Dendritic cell treated with granulocyte-macrophage colony-stimulating factor and Interleukin-4, amounts not matched to agents 40 ng/mL and 50 ng/mL, for 4 days (primary cell): ENCODE measurements at regions not wholly inside any gene's neighbourhood (a gene's known extent, or its start where the extent isn't known, plus 50 kb on each side); places are given as distances from the start of the nearest gene placed in this dataset.

ENCODE experiments used
- H3K27ac Mint-ChIP-seq: one replicate; pipeline ENCODE4 v1.8.0; 2022; ENCODE audit warnings: mild to moderate bottlenecking, mixed read lengths
- H3K27me3 Mint-ChIP-seq: one replicate; pipeline ENCODE4 v1.8.0; 2022; ENCODE audit warnings: mild to moderate bottlenecking, mixed read lengths
- H3K36me3 Mint-ChIP-seq: one replicate; pipeline ENCODE4 v1.8.0; 2022; ENCODE audit warnings: low read depth, mixed read lengths
- H3K4me1 Mint-ChIP-seq: one replicate; pipeline ENCODE4 v1.8.0; 2022; ENCODE audit warnings: low read depth, mixed read lengths
- H3K4me3 Mint-ChIP-seq: one replicate; pipeline ENCODE4 v1.8.0; 2022; ENCODE audit warnings: mild to moderate bottlenecking, moderate library complexity, mixed read lengths
- H3K9me3 Mint-ChIP-seq: one replicate; pipeline ENCODE4 v1.8.0; 2022; ENCODE audit warnings: mixed read lengths
- intact Hi-C: fragments of 100-400 bp; cut with micrococcal nuclease; formaldehyde crosslinking; loops from one replicate; pipeline ENCODE4 v1.15.0; 2022

GRCh38 chr14:49980027-49980426, 87.1 kb downstream of the ARF6 start:
- peaks cover 72% of the 10 kb centered on the region for H3K4me1 Mint-ChIP-seq
- H3K4me3 Mint-ChIP-seq: no peak overlapping the region
- no peaks in the 10 kb centered on the region for H3K9me3 Mint-ChIP-seq
- intact Hi-C loops: no loop called here
- H3K36me3 Mint-ChIP-seq: no peaks in the 10 kb centered on the region
- no peak overlapping the region for H3K27ac Mint-ChIP-seq
- no peaks in the 10 kb centered on the region for H3K27me3 Mint-ChIP-seq

- H3K4me1 Mint-ChIP-seq: peaks cover 57% of the 10 kb centered on the region
- intact Hi-C loops: no loop called here
Observed at GRCh38 chr14:49982082-49982481, 89.2 kb downstream of the ARF6 start.

GRCh38 chr14:49982501-49982951, 89.6 kb downstream of the ARF6 start:
- no peak overlapping the region for H3K4me3 Mint-ChIP-seq

More at GRCh38 chr14:49982082-49982481, 89.2 kb downstream of the ARF6 start:
- Mint-ChIP-seq H3K9me3 (no peaks in the 10 kb centered on the region), H3K4me3 (no peak overlapping the region), H3K36me3 (no peaks in the 10 kb centered on the region), H3K27ac (peak overlapping the region; percentile 71), H3K27me3 (no peaks in the 10 kb centered on the region)

GRCh38 chr14:49984424-49984823, 91.5 kb downstream of the ARF6 start:
- Mint-ChIP-seq H3K27me3 (no peaks in the 10 kb centered on the region), H3K27ac (no peak overlapping the region), H3K9me3 (no peaks in the 10 kb centered on the region), H3K4me1 (peaks cover 33% of the 10 kb centered on the region), H3K36me3 (no peaks in the 10 kb centered on the region), H3K4me3 (no peak overlapping the region)
- intact Hi-C loops: no loop called here

More at GRCh38 chr14:49982501-49982951, 89.6 kb downstream of the ARF6 start:
- no peaks in the 10 kb centered on the region for H3K36me3 Mint-ChIP-seq
- H3K4me1 Mint-ChIP-seq: peaks cover 52% of the 10 kb centered on the region
- intact Hi-C loops: no loop called here
- peak overlapping the region; percentile 71 for H3K27ac Mint-ChIP-seq
- H3K9me3 Mint-ChIP-seq: no peaks in the 10 kb centered on the region
- no peaks in the 10 kb centered on the region for H3K27me3 Mint-ChIP-seq

GRCh38 chr14:49986343-49987014, 93.6 kb downstream of the ARF6 start:
- H3K36me3 Mint-ChIP-seq: no peaks in the 10 kb centered on the region
- H3K27me3 Mint-ChIP-seq: no peaks in the 10 kb centered on the region
- no peaks in the 10 kb centered on the region for H3K9me3 Mint-ChIP-seq
- H3K27ac Mint-ChIP-seq: no peak overlapping the region
- H3K4me1 Mint-ChIP-seq: peaks cover 31% of the 10 kb centered on the region
- no peak overlapping the region for H3K4me3 Mint-ChIP-seq
- intact Hi-C loops: no loop called here

- intact Hi-C loops: no loop called here
- Mint-ChIP-seq H3K4me1 (peaks cover 28% of the 10 kb centered on the region), H3K27ac (no peak overlapping the region), H3K27me3 (no peaks in the 10 kb centered on the region), H3K9me3 (no peaks in the 10 kb centered on the region), H3K36me3 (no peaks in the 10 kb centered on the region), H3K4me3 (no peak overlapping the region)
Observed at GRCh38 chr14:49988080-49988990, 95.5 kb downstream of the ARF6 start.

GRCh38 chr14:49989966-49990365, 97.1 kb downstream of the ARF6 start:
- H3K4me1 Mint-ChIP-seq: peaks cover 23% of the 10 kb centered on the region
- H3K36me3 Mint-ChIP-seq: no peaks in the 10 kb centered on the region
- H3K27ac Mint-ChIP-seq: peak overlapping the region; percentile 73
- H3K27me3 Mint-ChIP-seq: no peaks in the 10 kb centered on the region
- intact Hi-C loops: no loop called here
- H3K9me3 Mint-ChIP-seq: no peaks in the 10 kb centered on the region
- H3K4me3 Mint-ChIP-seq: no peak overlapping the region

GRCh38 chr14:49991491-49991890, 98.6 kb downstream of the ARF6 start:
- Mint-ChIP-seq H3K9me3 (no peaks in the 10 kb centered on the region), H3K27me3 (no peaks in the 10 kb centered on the region), H3K4me1 (peaks cover 35% of the 10 kb centered on the region), H3K4me3 (no peak overlapping the region), H3K27ac (no peak overlapping the region), H3K36me3 (no peaks in the 10 kb centered on the region)
- intact Hi-C loops: no loop called here

- H3K36me3 Mint-ChIP-seq: no peaks in the 10 kb centered on the region
- H3K4me3 Mint-ChIP-seq: no peak overlapping the region
- no peaks in the 10 kb centered on the region for H3K27me3 Mint-ChIP-seq
Observed at GRCh38 chr14:49992036-49992435, 99.2 kb downstream of the ARF6 start.

GRCh38 chr14:49992448-49992847, 99.6 kb downstream of the ARF6 start:
- Mint-ChIP-seq H3K4me3 (no peak overlapping the region), H3K9me3 (no peaks in the 10 kb centered on the region), H3K27ac (peak overlapping the region; percentile 16), H3K36me3 (no peaks in the 10 kb centered on the region), H3K4me1 (peaks cover 38% of the 10 kb centered on the region), H3K27me3 (no peaks in the 10 kb centered on the region)
- intact Hi-C loops: no loop called here

More at GRCh38 chr14:49992036-49992435, 99.2 kb downstream of the ARF6 start:
- intact Hi-C loops: no loop called here
- H3K9me3 Mint-ChIP-seq: no peaks in the 10 kb centered on the region
- peak overlapping the region; percentile 16 for H3K27ac Mint-ChIP-seq
- peaks cover 35% of the 10 kb centered on the region for H3K4me1 Mint-ChIP-seq

GRCh38 chr14:49992901-49993339, 100.0 kb downstream of the ARF6 start:
- Mint-ChIP-seq H3K4me3 (no peak overlapping the region), H3K9me3 (no peaks in the 10 kb centered on the region), H3K4me1 (peaks cover 42% of the 10 kb centered on the region), H3K27ac (peak overlapping the region; percentile 16), H3K36me3 (no peaks in the 10 kb centered on the region), H3K27me3 (no peaks in the 10 kb centered on the region)
- intact Hi-C loops: no loop called here

- H3K9me3 Mint-ChIP-seq: no peaks in the 10 kb centered on the region
- peaks cover 45% of the 10 kb centered on the region for H3K4me1 Mint-ChIP-seq
- H3K27ac Mint-ChIP-seq: no peak overlapping the region
Observed at GRCh38 chr14:49993565-49993964, 100.7 kb downstream of the ARF6 start.

GRCh38 chr14:49994951-49995561, 102.2 kb downstream of the ARF6 start:
- intact Hi-C loops: no loop called here
- Mint-ChIP-seq H3K9me3 (no peaks in the 10 kb centered on the region), H3K36me3 (no peaks in the 10 kb centered on the region), H3K4me1 (peaks cover 54% of the 10 kb centered on the region), H3K4me3 (no peak overlapping the region), H3K27me3 (no peaks in the 10 kb centered on the region), H3K27ac (peak overlapping the region; percentile 28)

More at GRCh38 chr14:49993565-49993964, 100.7 kb downstream of the ARF6 start:
- intact Hi-C loops: no loop called here
- H3K36me3 Mint-ChIP-seq: no peaks in the 10 kb centered on the region
- H3K27me3 Mint-ChIP-seq: no peaks in the 10 kb centered on the region
- no peak overlapping the region for H3K4me3 Mint-ChIP-seq

- H3K4me1 Mint-ChIP-seq: peaks cover 64% of the 10 kb centered on the region
- H3K9me3 Mint-ChIP-seq: no peaks in the 10 kb centered on the region
- H3K27me3 Mint-ChIP-seq: no peaks in the 10 kb centered on the region
- intact Hi-C loops: no loop called here
- peaks cover 4% of the 10 kb centered on the region for H3K36me3 Mint-ChIP-seq
- H3K27ac Mint-ChIP-seq: peak overlapping the region; percentile 98
- H3K4me3 Mint-ChIP-seq: peak overlapping the region; percentile 15
Observed at GRCh38 chr14:49997991-49998390, 105.1 kb downstream of the ARF6 start.
